AG04449 (cell line): ENCODE measurements at regions not wholly inside any gene's neighbourhood (a gene's known extent, or its start where the extent isn't known, plus 50 kb on each side); places are given as distances from the start of the nearest gene placed in this dataset.
"Not testable (repeated sequence)": the region's sequence is repeated elsewhere in the genome, so short reads cannot be mapped to it uniquely, and the experiment has no call there.

Source experiments
- CTCF ChIA-PET: fragments of 350-600 bp; formaldehyde crosslinking; extraction: SDS; loops from one replicate; lab custom pipeline; 2021; ENCODE audit warnings: antibody characterized with exemption; lab: Yijun Ruan, JAX
- POLR2A ChIA-PET: fragments of 400-600, 350-600 bp; formaldehyde crosslinking; extraction: SDS; loops from one replicate; lab custom pipeline; 2020; ENCODE audit warnings: antibody characterized with exemption, inconsistent platforms; lab: Yijun Ruan, JAX
- DNase-seq: peaks from one replicate; pipeline ENCODE4 v3.0.0-alpha.2; 2010; ENCODE audit warnings: low read depth, low spot score
- H3K4me3 ChIP-seq: 2 replicates; pipeline ENCODE4 v1.5.1; 2011; ENCODE audit warnings: low read depth, mild to moderate bottlenecking, control low read depth, low read length
- TF ChIP-seq, protein P1 (sequence below): IDR thresholded peaks from one replicate; pipeline ENCODE4 v1.5.1; 2011; ENCODE audit warnings: mild to moderate bottlenecking, moderate library complexity, low read length, control low read depth, inconsistent platforms; ENCODE audit not compliant: insufficient read depth; ENCODE audit errors: missing control alignments

DNA sequence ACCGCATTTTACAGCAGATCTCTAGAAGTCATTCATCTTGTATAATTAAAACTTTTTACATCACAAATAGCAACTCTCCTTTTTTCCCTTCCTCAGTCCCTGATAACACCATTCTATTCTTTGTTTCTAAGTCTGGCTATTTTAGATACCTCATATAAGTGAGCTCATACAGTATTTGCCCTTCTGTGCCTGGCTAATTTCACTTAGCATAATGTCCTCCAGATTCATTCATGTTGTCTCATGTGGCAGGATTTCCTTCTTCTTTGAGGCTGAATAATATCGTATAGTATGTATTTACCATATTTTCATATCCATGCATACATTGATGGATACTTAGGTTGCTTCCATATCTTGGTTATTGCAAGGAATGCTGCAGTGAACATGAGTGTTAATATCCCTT is 362.0 kb downstream of the RFC3 start:
- no peak overlapping the region for H3K4me3 ChIP-seq
- no peak for DNase-seq
- CTCF ChIA-PET, result no interaction called here
- POLR2A ChIA-PET, result no interaction called here
- TF ChIP-seq, protein P1, sequence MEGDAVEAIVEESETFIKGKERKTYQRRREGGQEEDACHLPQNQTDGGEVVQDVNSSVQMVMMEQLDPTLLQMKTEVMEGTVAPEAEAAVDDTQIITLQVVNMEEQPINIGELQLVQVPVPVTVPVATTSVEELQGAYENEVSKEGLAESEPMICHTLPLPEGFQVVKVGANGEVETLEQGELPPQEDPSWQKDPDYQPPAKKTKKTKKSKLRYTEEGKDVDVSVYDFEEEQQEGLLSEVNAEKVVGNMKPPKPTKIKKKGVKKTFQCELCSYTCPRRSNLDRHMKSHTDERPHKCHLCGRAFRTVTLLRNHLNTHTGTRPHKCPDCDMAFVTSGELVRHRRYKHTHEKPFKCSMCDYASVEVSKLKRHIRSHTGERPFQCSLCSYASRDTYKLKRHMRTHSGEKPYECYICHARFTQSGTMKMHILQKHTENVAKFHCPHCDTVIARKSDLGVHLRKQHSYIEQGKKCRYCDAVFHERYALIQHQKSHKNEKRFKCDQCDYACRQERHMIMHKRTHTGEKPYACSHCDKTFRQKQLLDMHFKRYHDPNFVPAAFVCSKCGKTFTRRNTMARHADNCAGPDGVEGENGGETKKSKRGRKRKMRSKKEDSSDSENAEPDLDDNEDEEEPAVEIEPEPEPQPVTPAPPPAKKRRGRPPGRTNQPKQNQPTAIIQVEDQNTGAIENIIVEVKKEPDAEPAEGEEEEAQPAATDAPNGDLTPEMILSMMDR, result no peak

DNA sequence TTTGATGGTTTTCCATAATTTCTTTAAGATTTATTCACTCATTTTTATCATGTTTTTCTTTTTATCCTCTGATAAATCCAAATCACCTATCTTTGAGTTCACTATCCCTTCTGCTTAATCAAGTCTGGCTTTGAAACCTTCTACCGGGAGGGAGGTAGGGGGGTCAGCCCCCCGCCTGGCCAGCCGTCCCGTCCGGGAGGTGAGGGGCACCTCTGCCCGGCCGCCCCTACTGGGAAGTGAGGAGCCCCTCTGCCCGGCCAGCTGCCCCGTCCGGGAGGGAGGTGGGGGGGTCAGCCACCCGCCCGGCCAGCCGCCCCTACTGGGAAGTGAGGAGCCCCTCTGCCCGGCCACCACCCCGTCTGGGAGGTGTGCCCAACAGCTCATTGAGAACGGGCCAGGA is 363.3 kb downstream of the RFC3 start:
- CTCF ChIA-PET, POLR2A ChIA-PET, H3K4me3 ChIP-seq, DNase-seq: not testable (repeated sequence)

DNA sequence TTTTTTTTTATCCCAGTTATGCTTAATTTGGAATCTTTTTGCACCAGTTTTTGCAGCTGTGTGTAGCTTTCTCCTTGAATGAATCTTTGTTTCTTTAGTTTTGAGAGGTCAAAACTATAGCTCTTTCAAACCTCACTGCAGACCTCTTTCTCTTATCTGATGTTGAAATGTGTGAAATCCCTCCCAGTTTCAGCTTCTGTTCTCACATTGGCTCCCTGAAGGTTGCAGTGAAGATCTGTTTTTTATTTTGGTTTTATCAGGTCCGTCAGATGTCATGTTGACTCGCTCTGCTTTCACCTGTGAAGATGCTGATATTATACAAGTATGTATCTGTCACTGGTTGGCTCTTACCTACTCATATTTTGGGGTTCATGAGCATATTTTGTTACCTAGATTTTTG is 372.0 kb downstream of the RFC3 start:
- ChIA-PET POLR2A (no interaction called here), CTCF (no interaction called here)
- TF ChIP-seq, protein P1, result no peak
- H3K4me3 ChIP-seq, result no peak overlapping the region
- DNase-seq, result no peak

DNA sequence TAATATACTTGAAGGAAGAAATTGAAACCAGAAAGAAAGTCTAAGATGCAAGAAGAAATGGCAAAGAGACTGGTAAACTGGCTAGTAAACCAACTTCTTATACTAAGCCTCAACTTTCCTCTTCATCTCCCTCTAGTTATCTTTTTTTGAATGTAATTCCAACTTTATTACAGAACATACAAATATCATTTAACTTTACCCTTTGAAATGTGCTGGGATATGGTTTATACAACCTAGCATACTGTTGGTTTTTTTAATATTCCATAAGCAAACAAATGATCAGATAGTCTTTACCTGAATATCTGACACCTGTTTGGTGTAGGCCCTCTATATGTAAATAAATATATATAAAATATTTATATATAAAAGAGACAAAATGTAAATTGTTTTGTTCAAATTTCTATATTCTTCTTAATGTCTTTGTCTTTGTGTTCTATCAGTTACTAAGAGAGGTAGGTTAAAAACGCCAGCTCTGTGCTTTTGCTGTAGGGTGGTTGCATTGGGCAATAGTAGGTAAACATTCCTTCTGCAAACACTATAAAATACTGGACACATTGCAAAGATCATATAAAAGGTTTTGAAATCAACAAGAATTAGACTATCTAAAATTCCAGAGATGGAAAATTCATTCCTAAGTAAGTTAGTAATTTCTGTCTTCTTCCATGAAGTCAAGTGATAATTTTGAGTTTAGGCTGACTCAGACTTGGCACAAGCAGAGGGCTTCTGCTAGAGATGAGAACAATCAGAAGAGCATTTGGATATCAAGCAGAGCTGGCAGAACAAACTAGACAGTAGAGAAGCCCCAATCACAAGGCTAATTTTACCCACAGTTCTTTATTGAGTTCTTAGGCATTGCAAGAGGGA is 383.3 kb downstream of the RFC3 start:
- ChIA-PET CTCF (no interaction called here), POLR2A (interaction anchor here (0.6 kb wide), 1 partner anchor 259 kb away, joined by 3 read pairs; no protein-coding TSS in a partner anchor)
- TF ChIP-seq, protein P1, result no peak
- DNase-seq, result peak; percentile 76
- H3K4me3 ChIP-seq, result no peak overlapping the region

DNA sequence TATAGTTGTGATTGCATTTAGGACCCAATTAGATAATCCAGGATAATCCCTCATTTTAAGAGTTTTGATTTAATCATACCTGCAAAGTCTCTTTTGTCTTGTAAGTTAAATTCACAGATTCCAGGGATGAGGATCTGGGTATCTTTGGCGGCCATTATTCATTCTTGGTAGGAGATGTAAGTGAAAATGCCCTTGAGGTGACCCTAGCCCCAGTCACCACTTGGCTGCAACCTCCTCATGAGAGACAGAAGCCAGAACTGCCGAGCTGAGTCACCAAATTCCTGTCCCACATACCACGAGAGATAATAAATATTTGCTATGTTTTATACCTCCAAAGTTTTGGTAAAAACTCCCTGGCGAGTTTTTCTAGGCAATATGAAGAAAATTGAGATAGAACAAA is 389.4 kb downstream of the RFC3 start:
- TF ChIP-seq, protein P1, result no peak
- H3K4me3 ChIP-seq, result no peak overlapping the region
- DNase-seq, result peak; percentile 55
- CTCF ChIA-PET, result no interaction called here
- POLR2A ChIA-PET, result interaction anchor here (0.7 kb wide), 1 partner anchor 43 kb away, joined by 3 read pairs; no protein-coding TSS in a partner anchor

DNA sequence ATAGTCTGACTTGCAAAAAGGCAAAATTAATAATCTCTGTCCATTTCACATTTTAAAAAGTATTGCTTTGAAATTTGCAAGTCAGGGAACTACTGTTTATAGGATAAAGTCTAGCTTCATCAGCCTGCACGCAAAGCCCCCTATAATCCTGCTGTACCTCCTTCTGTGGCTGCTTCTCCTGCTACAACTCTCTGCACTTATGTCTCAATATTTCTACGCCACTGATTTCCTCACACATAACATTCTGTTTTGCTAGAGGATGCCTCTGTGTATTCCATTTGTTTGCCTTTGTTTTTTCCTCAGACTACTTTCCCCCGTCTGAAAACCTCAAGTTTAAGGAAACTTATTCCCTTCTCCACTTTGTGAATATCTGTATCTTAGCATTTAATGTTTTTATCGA is 389.9 kb downstream of the RFC3 start:
- TF ChIP-seq, protein P1, result no peak
- DNase-seq, result no peak
- POLR2A ChIA-PET, result interaction anchor here (0.6 to 0.7 kb wide), 2 partner anchors 18 to 43 kb away, joined by 3 read pairs; no protein-coding TSS in a partner anchor
- no peak overlapping the region for H3K4me3 ChIP-seq
- CTCF ChIA-PET, result no interaction called here
